ENCODE measurements at regions not wholly inside any gene's neighbourhood (a gene's known extent, or its start where the extent isn't known, plus 50 kb on each side); places are given as distances from the start of the nearest gene placed in this dataset.
"Not testable (repeated sequence)": the region's sequence is repeated elsewhere in the genome, so short reads cannot be mapped to it uniquely, and the experiment has no call there.

DNA sequence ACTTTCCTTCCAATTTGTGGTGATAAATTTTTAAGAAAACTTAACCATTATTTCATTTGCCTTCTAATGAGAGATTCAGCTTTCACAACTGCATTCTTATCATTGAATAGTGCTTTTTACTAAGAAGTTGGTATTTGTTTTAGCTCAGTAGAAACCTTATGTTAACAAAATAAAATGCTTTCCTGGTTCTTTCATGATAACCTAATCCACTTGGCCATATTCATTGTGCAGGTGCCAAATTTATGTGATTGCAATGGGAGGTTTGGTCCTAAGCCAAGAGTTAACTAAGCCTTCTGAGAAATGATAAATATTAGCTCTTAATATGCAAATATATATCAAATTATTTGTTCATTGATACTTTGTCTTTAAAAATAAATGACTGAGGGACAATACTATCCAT, 141.1 kb upstream of the TLE4 start:
- intact Hi-C loops (cut with DNase I) = no loop called here
- TF ChIP-seq POLR2A (IDR thresholded peaks at IDR 0.05) (no peak), EP300 (IDR thresholded peaks at IDR 0.05) (no peak), CTCF (IDR thresholded peaks at IDR 0.05) (no peak)
- Histone ChIP-seq H3K27me3 (no peaks in the 10 kb centered on the region), H3K4me3 (no peak overlapping the region), H3K27ac (no peak overlapping the region), H3K36me3 (no peaks in the 10 kb centered on the region), H3K4me1 (ENCODE audit: insufficient read depth) (no peaks in the 10 kb centered on the region), H3K9me3 (no peaks in the 10 kb centered on the region)
- no peak for DNase-seq

- Histone ChIP-seq H3K27me3 (no peaks in the 10 kb centered on the region), H3K9me3 (no peaks in the 10 kb centered on the region), H3K4me1 (ENCODE audit: insufficient read depth) (no peaks in the 10 kb centered on the region), H3K36me3 (no peaks in the 10 kb centered on the region), H3K27ac (no peak overlapping the region), H3K4me3 (no peak overlapping the region)
- DNase-seq = no peak
- TF ChIP-seq POLR2A (IDR thresholded peaks at IDR 0.05) (no peak), EP300 (IDR thresholded peaks at IDR 0.05) (no peak), CTCF (IDR thresholded peaks at IDR 0.05) (no peak)
- WGBS, 3 donors = 31 to 43% (median 39%) methylated on average over 4 of the region's 4 CpGs
- intact Hi-C loops (cut with DNase I) = no loop called here
Measured at GRCh38 chr9:79431019-79431679, 140.6 kb upstream of the TLE4 start.

DNA sequence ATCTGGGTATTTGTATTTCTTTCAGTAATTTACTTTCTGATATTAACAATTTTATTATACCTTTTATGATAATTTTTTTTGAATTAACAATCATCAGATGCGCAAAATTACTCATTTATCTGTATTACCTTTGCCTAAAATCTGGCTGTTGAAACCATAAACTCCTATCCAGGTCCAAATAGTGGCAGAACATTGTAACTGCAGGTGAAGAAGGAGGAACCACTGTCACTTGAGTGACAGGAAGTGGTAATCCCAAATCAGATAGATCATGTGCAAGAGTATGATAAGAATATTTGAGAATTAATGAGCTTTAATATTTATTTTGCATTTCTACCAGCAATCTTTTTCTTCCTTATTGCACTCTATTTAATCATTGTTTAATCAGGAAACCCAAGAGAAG, 139.3 kb upstream of the TLE4 start:
- TF ChIP-seq POLR2A (IDR thresholded peaks at IDR 0.05) (no peak), CTCF (IDR thresholded peaks at IDR 0.05) (no peak), EP300 (IDR thresholded peaks at IDR 0.05) (no peak)
- 95 to 97% (median 96%) methylated on average over 1 of the region's 1 CpG for WGBS, 3 donors
- Histone ChIP-seq H3K27ac (no peak overlapping the region), H3K4me3 (no peak overlapping the region), H3K9me3 (no peaks in the 10 kb centered on the region), H3K36me3 (no peaks in the 10 kb centered on the region), H3K4me1 (ENCODE audit: insufficient read depth) (no peaks in the 10 kb centered on the region), H3K27me3 (no peaks in the 10 kb centered on the region)
- DNase-seq = no peak
- intact Hi-C loops (cut with DNase I) = no loop called here

DNA sequence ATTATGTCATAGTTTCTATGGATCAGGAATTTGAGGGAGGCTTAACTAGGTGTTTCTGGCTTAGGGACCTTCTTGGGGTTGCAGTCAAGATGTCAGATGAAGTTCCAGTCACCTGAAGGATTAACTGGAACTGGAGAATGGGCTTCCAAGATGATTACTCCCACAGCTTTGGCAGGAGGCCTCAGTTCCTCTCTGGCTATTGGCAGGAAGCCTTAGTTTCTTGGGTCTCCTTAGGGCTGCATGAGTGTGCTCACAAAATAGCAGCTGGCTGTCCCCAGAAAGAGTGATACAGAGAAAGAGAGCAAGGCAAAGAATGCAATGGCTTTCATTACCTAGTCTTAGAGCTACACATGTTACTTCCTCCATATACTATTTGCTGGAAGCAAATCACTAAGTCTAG, 138.1 kb upstream of the TLE4 start:
- no peak overlapping the region for H3K4me3 ChIP-seq
- no peak for TF ChIP-seq EP300 (IDR thresholded peaks at IDR 0.05)
- TF ChIP-seq CTCF (IDR thresholded peaks at IDR 0.05) = no peak
- TF ChIP-seq POLR2A (IDR thresholded peaks at IDR 0.05) = no peak
- no peaks in the 10 kb centered on the region for H3K36me3 ChIP-seq
- intact Hi-C loops (cut with DNase I) = no loop called here
- H3K4me1 ChIP-seq (ENCODE audit: insufficient read depth) = no peaks in the 10 kb centered on the region
- H3K9me3 ChIP-seq = no peaks in the 10 kb centered on the region
- H3K27ac ChIP-seq = no peak overlapping the region
- no peaks in the 10 kb centered on the region for H3K27me3 ChIP-seq
- DNase-seq = no peak

DNA sequence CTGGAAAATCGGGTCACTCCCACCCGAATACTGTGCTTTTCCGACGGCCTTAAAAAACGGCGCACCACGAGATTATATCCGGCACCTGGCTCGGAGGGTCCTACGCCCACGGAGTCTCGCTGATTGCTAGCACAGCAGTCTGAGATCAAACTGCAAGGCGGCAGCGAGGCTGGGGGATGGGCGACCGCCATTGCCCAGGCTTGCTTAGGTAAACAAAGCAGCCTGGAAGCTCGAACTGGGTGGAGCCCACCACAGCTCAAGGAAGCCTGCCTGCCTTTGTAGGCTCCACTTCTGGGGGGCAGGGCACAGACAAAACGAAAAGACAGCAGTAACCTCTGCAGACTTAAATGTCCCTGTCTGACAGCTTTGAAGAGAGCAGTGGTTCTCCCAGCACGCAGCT, 132.5 kb upstream of the TLE4 start:
- H3K27me3 ChIP-seq; H3K27ac ChIP-seq; intact Hi-C loops (cut with DNase I); DNase-seq; H3K9me3 ChIP-seq; H3K4me1 ChIP-seq (ENCODE audit: insufficient read depth); H3K36me3 ChIP-seq; H3K4me3 ChIP-seq: not testable (repeated sequence)
- 16 to 19% (median 18%) methylated on average over 19 of the region's 19 CpGs for WGBS, 3 donors

Measured in ovary (tissue), 7 donors.